ENCODE measurements at regions not wholly inside any gene's neighbourhood (a gene's known extent, or its start where the extent isn't known, plus 50 kb on each side); places are given as distances from the start of the nearest gene placed in this dataset.

- DNase-seq = peak; percentile 24
- H3K36me3 ChIP-seq = no peaks in the 10 kb centered on the region
- intact Hi-C loops (cut with DNase I) = no loop called here
- H3K27ac ChIP-seq = no peak overlapping the region
- H3K9me3 ChIP-seq = no peaks in the 10 kb centered on the region
- no peaks in the 10 kb centered on the region for H3K4me1 ChIP-seq
- TF ChIP-seq POLR2A (IDR thresholded peaks at IDR 0.05) (no peak), EP300 (IDR thresholded peaks at IDR 0.05) (no peak), POLR2AphosphoS5 (IDR thresholded peaks at IDR 0.05) (no peak)
- TF ChIP-seq, protein P1, sequence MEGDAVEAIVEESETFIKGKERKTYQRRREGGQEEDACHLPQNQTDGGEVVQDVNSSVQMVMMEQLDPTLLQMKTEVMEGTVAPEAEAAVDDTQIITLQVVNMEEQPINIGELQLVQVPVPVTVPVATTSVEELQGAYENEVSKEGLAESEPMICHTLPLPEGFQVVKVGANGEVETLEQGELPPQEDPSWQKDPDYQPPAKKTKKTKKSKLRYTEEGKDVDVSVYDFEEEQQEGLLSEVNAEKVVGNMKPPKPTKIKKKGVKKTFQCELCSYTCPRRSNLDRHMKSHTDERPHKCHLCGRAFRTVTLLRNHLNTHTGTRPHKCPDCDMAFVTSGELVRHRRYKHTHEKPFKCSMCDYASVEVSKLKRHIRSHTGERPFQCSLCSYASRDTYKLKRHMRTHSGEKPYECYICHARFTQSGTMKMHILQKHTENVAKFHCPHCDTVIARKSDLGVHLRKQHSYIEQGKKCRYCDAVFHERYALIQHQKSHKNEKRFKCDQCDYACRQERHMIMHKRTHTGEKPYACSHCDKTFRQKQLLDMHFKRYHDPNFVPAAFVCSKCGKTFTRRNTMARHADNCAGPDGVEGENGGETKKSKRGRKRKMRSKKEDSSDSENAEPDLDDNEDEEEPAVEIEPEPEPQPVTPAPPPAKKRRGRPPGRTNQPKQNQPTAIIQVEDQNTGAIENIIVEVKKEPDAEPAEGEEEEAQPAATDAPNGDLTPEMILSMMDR (IDR thresholded peaks at IDR 0.05) = no peak
- H3K4me3 ChIP-seq = no peak overlapping the region
- H3K27me3 ChIP-seq = no peaks in the 10 kb centered on the region
- 93 to 95% methylated on average over 2 of the region's 2 CpGs for whole genome bisulfite sequencing, 2 donors
Observed at GRCh38 chr1:228917755-228918154, 182.5 kb downstream of the RHOU start.

DNA sequence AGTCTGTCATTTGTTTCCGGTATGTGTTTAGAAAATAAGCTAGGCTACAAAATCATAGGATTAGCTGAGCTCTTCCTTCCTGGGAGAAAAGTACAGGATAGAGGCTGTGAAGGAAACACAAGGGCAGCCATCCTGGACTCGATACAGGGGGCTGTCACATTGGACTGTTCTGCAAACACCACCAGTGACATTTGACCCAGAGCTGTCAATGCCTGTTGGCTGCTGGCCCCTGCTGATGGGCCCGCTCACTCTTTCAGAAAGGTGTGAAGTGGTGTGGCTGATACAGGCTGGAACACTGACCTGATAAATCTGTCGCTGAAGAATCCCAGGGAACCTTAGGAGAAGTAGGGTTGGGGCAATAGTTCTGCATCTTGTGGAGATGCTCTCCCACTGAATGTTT, 183.1 kb downstream of the RHOU start:
- WGBS, 2 donors = 76 to 82% methylated on average over 4 of the region's 4 CpGs
- no peaks in the 10 kb centered on the region for H3K9me3 ChIP-seq
- H3K27ac ChIP-seq = no peak overlapping the region
- DNase-seq = no peak
- TF ChIP-seq POLR2A (IDR thresholded peaks at IDR 0.05) = no peak
- TF ChIP-seq, protein P1 (IDR thresholded peaks at IDR 0.05) = no peak
- TF ChIP-seq EP300 (IDR thresholded peaks at IDR 0.05) = no peak
- TF ChIP-seq POLR2AphosphoS5 (IDR thresholded peaks at IDR 0.05) = no peak
- intact Hi-C loops (cut with DNase I) = no loop called here
- no peaks in the 10 kb centered on the region for H3K36me3 ChIP-seq
- no peak overlapping the region for H3K4me3 ChIP-seq
- H3K27me3 ChIP-seq = no peaks in the 10 kb centered on the region
- H3K4me1 ChIP-seq = no peaks in the 10 kb centered on the region

- Histone ChIP-seq H3K27ac (no peak overlapping the region), H3K9me3 (no peaks in the 10 kb centered on the region), H3K36me3 (no peaks in the 10 kb centered on the region), H3K27me3 (no peaks in the 10 kb centered on the region), H3K4me1 (no peaks in the 10 kb centered on the region), H3K4me3 (no peak overlapping the region)
- no peak for TF ChIP-seq POLR2AphosphoS5 (IDR thresholded peaks at IDR 0.05)
- TF ChIP-seq, protein P1 (IDR thresholded peaks at IDR 0.05) = no peak
- TF ChIP-seq POLR2A (IDR thresholded peaks at IDR 0.05) = no peak
- TF ChIP-seq EP300 (IDR thresholded peaks at IDR 0.05) = no peak
- no peak for DNase-seq
- intact Hi-C loops (cut with DNase I) = no loop called here
- 93 to 100% methylated on average over 1 of the region's 1 CpG for WGBS, 2 donors
Observed at GRCh38 chr1:228919914-228920313, 184.6 kb downstream of the RHOU start.

- Histone ChIP-seq H3K9me3 (peaks cover 0 to 3% (median 0%) of the 10 kb centered on the region in 4 donors), H3K4me1 (no peaks in the 10 kb centered on the region), H3K4me3 (no peak overlapping the region), H3K27me3 (no peaks in the 10 kb centered on the region), H3K27ac (no peak overlapping the region), H3K36me3 (no peaks in the 10 kb centered on the region)
- 79% methylated on average over 4 of the region's 4 CpGs for WGBS, 2 donors
- intact Hi-C loops (cut with DNase I) = no loop called here
- TF ChIP-seq POLR2A (IDR thresholded peaks at IDR 0.05) (no peak), EP300 (IDR thresholded peaks at IDR 0.05) (no peak), POLR2AphosphoS5 (IDR thresholded peaks at IDR 0.05) (no peak)
- TF ChIP-seq, protein P1 (IDR thresholded peaks at IDR 0.05) = no peak
- peak; percentile 63 for DNase-seq
Observed at GRCh38 chr1:228920831-228921230, 185.6 kb downstream of the RHOU start.

DNA sequence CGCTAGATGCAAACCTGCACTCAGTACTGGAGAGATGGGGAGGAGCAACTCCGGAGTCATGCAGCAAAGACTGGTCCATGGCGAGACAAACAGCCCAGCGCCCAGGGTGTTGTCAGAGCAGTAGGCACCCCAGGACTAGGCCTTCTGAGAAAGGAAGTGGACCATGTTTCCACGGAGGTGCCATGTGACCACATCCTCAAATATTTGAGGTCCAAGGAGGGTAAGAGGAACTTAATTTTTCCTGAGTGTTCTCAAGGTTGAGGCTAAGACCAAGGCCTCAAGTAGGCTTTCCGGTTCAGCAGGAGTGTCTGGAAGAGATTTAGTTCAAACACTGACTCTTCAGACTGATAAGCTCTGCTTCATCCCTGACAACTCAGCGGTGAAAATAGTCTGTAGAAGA, 186.2 kb downstream of the RHOU start:
- no peaks in the 10 kb centered on the region for H3K27me3 ChIP-seq
- intact Hi-C loops (cut with DNase I) = no loop called here
- TF ChIP-seq POLR2A (IDR thresholded peaks at IDR 0.05) (no peak), POLR2AphosphoS5 (IDR thresholded peaks at IDR 0.05) (no peak), EP300 (IDR thresholded peaks at IDR 0.05) (no peak)
- TF ChIP-seq, protein P1 (IDR thresholded peaks at IDR 0.05) = no peak
- peaks cover 0 to 3% (median 0%) of the 10 kb centered on the region in 4 donors for H3K9me3 ChIP-seq
- DNase-seq = peak; percentile 61
- no peaks in the 10 kb centered on the region for H3K4me1 ChIP-seq
- whole genome bisulfite sequencing, 2 donors = 69 to 82% methylated on average over 7 of the region's 7 CpGs
- H3K27ac ChIP-seq = no peak overlapping the region
- no peaks in the 10 kb centered on the region for H3K36me3 ChIP-seq
- no peak overlapping the region for H3K4me3 ChIP-seq

Data from sigmoid colon (tissue), 6 donors.